Astrocyte (in vitro differentiated cells and primary cell): ENCODE measurements at regions not wholly inside any gene's neighbourhood (a gene's known extent, or its start where the extent isn't known, plus 50 kb on each side); places are given as distances from the start of the nearest gene placed in this dataset.

Experiments
- DNase-seq: peaks from one replicate; pipeline ENCODE4 v3.0.0-alpha.2; 2010; ENCODE audit warnings: low read depth
- FAIRE-seq: peaks from 2 replicates; lab custom pipeline; 2011; peaks lifted over from hg19 to GRCh38; lab: Jason Lieb, UNC
- H2AFZ ChIP-seq: 2 replicates; pipeline ENCODE4 v1.6.0; 2012; ENCODE audit warnings: low read depth, low read length, inconsistent platforms
- H3K27ac ChIP-seq: 2 replicates; pipeline ENCODE4 v1.5.1; 2011; ENCODE audit warnings: low read depth, low read length, inconsistent platforms
- H3K27me3 ChIP-seq: 2 replicates; pipeline ENCODE4 v1.6.0; 2011; ENCODE audit warnings: low read length, inconsistent platforms; ENCODE audit not compliant: insufficient read depth
- H3K36me3 ChIP-seq: 2 replicates; pipeline ENCODE4 v1.5.1; 2011; ENCODE audit warnings: low read length, inconsistent platforms; ENCODE audit not compliant: insufficient read depth
- H3K4me1 ChIP-seq: 2 replicates; pipeline ENCODE4 v1.5.1; 2011; ENCODE audit warnings: low read length, inconsistent platforms; ENCODE audit not compliant: insufficient read depth
- H3K4me2 ChIP-seq: 2 replicates; pipeline ENCODE4 v1.6.0; 2012; ENCODE audit warnings: low read length, inconsistent platforms
- H3K4me3 ChIP-seq: 2 replicates; pipeline ENCODE4 v1.5.1; 2011; ENCODE audit warnings: low read depth, mild to moderate bottlenecking, low read length, inconsistent platforms; ENCODE audit not compliant: insufficient read depth
- H3K79me2 ChIP-seq: 2 replicates; pipeline ENCODE4 v1.6.0; 2012; ENCODE audit warnings: mild to moderate bottlenecking, low read length, inconsistent platforms; ENCODE audit not compliant: insufficient read depth
- H3K9ac ChIP-seq: 2 replicates; pipeline ENCODE4 v1.6.0; 2012; ENCODE audit warnings: mild to moderate bottlenecking, low read length, inconsistent platforms
- H3K9me3 ChIP-seq: 2 replicates; pipeline ENCODE4 v1.5.1; 2012; ENCODE audit warnings: low read depth, mild to moderate bottlenecking, low read length, inconsistent platforms; ENCODE audit not compliant: insufficient read depth
- H4K20me1 ChIP-seq: 2 replicates; pipeline ENCODE4 v1.6.0; 2012; ENCODE audit warnings: low read length, inconsistent platforms; ENCODE audit not compliant: insufficient read depth
- H3K27ac Mint-ChIP-seq: one replicate; pipeline ENCODE4 v1.8.0; 2021; ENCODE audit warnings: mild to moderate bottlenecking, mixed read lengths; ENCODE audit not compliant: unreplicated experiment
- H3K27me3 Mint-ChIP-seq: one replicate; pipeline ENCODE4 v1.8.0; 2021; ENCODE audit warnings: low read depth, mixed read lengths; ENCODE audit not compliant: unreplicated experiment
- H3K36me3 Mint-ChIP-seq: one replicate; pipeline ENCODE4 v1.8.0; 2021; ENCODE audit warnings: low read depth, mixed read lengths; ENCODE audit not compliant: unreplicated experiment
- H3K4me1 Mint-ChIP-seq: one replicate; pipeline ENCODE4 v1.8.0; 2021; ENCODE audit warnings: low read depth, mixed read lengths; ENCODE audit not compliant: unreplicated experiment
- H3K4me3 Mint-ChIP-seq: one replicate; pipeline ENCODE4 v1.8.0; 2021; ENCODE audit warnings: mild to moderate bottlenecking, moderate library complexity, mixed read lengths; ENCODE audit not compliant: unreplicated experiment
- H3K9me3 Mint-ChIP-seq: one replicate; pipeline ENCODE4 v1.8.0; 2021; ENCODE audit warnings: mild to moderate bottlenecking, mixed read lengths; ENCODE audit not compliant: unreplicated experiment
- CTCF ChIP-seq: IDR thresholded peaks from 2 replicates; pipeline ENCODE4 v1.5.1; 2011; ENCODE audit warnings: low read depth, mild to moderate bottlenecking, inconsistent platforms, low read length, moderate library complexity; ENCODE audit not compliant: insufficient read depth
- EZH2 ChIP-seq: IDR thresholded peaks from 2 replicates; pipeline ENCODE4 v1.6.1; 2012; ENCODE audit warnings: mild to moderate bottlenecking, low read length, inconsistent platforms; ENCODE audit not compliant: insufficient read depth

- H3K9me3 ChIP-seq: no peaks in the 10 kb centered on the region
- Mint-ChIP-seq H3K9me3 (no peaks in the 10 kb centered on the region), H3K4me1 (no peaks in the 10 kb centered on the region), H3K27me3 (no peaks in the 10 kb centered on the region), H3K4me3 (no peak overlapping the region), H3K27ac (no peak overlapping the region), H3K36me3 (no peaks in the 10 kb centered on the region)
- no peak overlapping the region for H3K4me3 ChIP-seq
- H3K36me3 ChIP-seq: no peaks in the 10 kb centered on the region
- no peaks in the 10 kb centered on the region for H3K79me2 ChIP-seq
- H3K4me2 ChIP-seq: no peak overlapping the region
- TF ChIP-seq EZH2: no peak
- TF ChIP-seq CTCF: no peak
- FAIRE-seq (no peak), DNase-seq (no peak)
- no peaks in the 10 kb centered on the region for H4K20me1 ChIP-seq
- H3K27ac ChIP-seq: no peak overlapping the region
- H3K4me1 ChIP-seq: no peaks in the 10 kb centered on the region
- no peaks in the 10 kb centered on the region for H3K27me3 ChIP-seq
- H2AFZ ChIP-seq: no peak overlapping the region
- no peak overlapping the region for H3K9ac ChIP-seq
Observed at GRCh38 chr6:23278180-23278532, 708.8 kb downstream of the HDGFL1 start.

- H3K79me2 ChIP-seq: no peaks in the 10 kb centered on the region
- H2AFZ ChIP-seq: no peak overlapping the region
- H3K27ac Mint-ChIP-seq: no peak overlapping the region
- no peaks in the 10 kb centered on the region for H3K9me3 ChIP-seq
- H3K4me3 Mint-ChIP-seq: no peak overlapping the region
- H3K4me1 ChIP-seq: no peaks in the 10 kb centered on the region
- H3K9ac ChIP-seq: no peak overlapping the region
- no peaks in the 10 kb centered on the region for H3K36me3 Mint-ChIP-seq
- H3K4me3 ChIP-seq: no peak overlapping the region
- H3K27ac ChIP-seq: no peak overlapping the region
- H3K27me3 Mint-ChIP-seq: no peaks in the 10 kb centered on the region
- H3K36me3 ChIP-seq: no peaks in the 10 kb centered on the region
- H3K4me2 ChIP-seq: no peak overlapping the region
- no peaks in the 10 kb centered on the region for H3K4me1 Mint-ChIP-seq
- no peaks in the 10 kb centered on the region for H3K9me3 Mint-ChIP-seq
- no peaks in the 10 kb centered on the region for H4K20me1 ChIP-seq
- FAIRE-seq (no peak), DNase-seq (no peak)
- TF ChIP-seq CTCF (no peak), EZH2 (no peak)
- H3K27me3 ChIP-seq: no peaks in the 10 kb centered on the region
Observed at GRCh38 chr6:23280437-23280836, 711.1 kb downstream of the HDGFL1 start.

GRCh38 chr6:23282252-23283021 lies 713.1 kb downstream of the HDGFL1 start:
- no peaks in the 10 kb centered on the region for H4K20me1 ChIP-seq
- H3K9me3 ChIP-seq: no peaks in the 10 kb centered on the region
- no peaks in the 10 kb centered on the region for H3K79me2 ChIP-seq
- no peak for DNase-seq
- no peak overlapping the region for H3K27ac ChIP-seq
- no peak overlapping the region for H3K4me3 ChIP-seq
- H3K27me3 ChIP-seq: no peaks in the 10 kb centered on the region
- Mint-ChIP-seq H3K27me3 (no peaks in the 10 kb centered on the region), H3K36me3 (no peaks in the 10 kb centered on the region), H3K4me1 (no peaks in the 10 kb centered on the region), H3K27ac (no peak overlapping the region), H3K4me3 (no peak overlapping the region), H3K9me3 (no peaks in the 10 kb centered on the region)
- H2AFZ ChIP-seq: no peak overlapping the region
- TF ChIP-seq EZH2 (no peak), CTCF (no peak)
- no peak overlapping the region for H3K9ac ChIP-seq
- H3K4me1 ChIP-seq: no peaks in the 10 kb centered on the region
- H3K4me2 ChIP-seq: no peak overlapping the region
- FAIRE-seq: no peak
- H3K36me3 ChIP-seq: no peaks in the 10 kb centered on the region
